ENCODE measurements at regions not wholly inside any gene's neighbourhood (a gene's known extent, or its start where the extent isn't known, plus 50 kb on each side); places are given as distances from the start of the nearest gene placed in this dataset.
A peak's percentile ranks its signal among the peaks of the same experiment; 100 is the strongest.
"Not testable (repeated sequence)": the region's sequence is repeated elsewhere in the genome, so short reads cannot be mapped to it uniquely, and the experiment has no call there.

DNA sequence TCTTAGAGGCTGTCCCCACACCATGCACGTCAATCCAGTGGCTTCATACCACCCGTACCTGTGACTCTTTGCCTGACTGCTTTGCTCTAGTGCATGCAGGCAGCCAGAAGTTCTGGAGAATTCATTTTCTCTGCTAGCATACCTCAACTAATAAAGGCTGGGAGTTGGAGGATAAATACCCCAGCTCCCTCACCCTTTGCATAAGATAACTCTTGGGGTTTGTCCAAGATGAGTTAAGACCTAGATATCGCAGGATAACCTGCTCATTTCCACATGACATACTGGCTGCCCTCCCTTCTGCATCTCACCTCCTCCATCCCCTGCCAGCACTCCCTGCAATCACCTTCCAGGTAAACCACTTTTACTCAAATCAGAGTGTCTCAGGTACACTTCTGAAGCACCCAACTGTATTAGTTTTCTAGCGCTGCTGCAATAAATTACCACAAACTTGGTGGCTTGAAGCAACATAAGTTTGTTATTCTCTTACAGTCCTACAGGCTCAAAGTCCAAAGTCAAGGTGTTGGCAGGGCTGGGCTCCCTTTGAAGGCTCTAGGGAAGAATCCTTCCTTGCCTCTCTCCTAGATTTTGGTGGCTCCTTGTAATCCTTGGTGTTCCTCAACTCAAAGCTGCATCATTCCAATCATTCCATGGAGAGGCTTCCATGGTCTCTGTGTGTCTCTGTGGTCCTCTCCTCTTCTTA is 146.8 kb downstream of the CRLF3 start:
- Histone ChIP-seq H3K36me3 (replicated peaks in 1 of 2; ENCODE audit: insufficient read depth in 1 of 2, low read depth in 2 of 2) (no peaks in the 10 kb centered on the region), H3K4me3 (no peak overlapping the region), H3K27me3 (no peaks in the 10 kb centered on the region), H3K27ac (no peak overlapping the region), H3K9me3 (no peaks in the 10 kb centered on the region), H3K4me1 (no peaks in the 10 kb centered on the region)
- ATAC-seq (no peak), DNase-seq (no peak)
- TF ChIP-seq CTCF (IDR thresholded peaks at IDR 0.05) (no peak), POLR2A (IDR thresholded peaks at IDR 0.05) (no peak)
- WGBS, 2 donors: 78 to 80% methylated on average over 4 of the region's 4 CpGs
- intact Hi-C loops (cut with DNase I): no loop called here

DNA sequence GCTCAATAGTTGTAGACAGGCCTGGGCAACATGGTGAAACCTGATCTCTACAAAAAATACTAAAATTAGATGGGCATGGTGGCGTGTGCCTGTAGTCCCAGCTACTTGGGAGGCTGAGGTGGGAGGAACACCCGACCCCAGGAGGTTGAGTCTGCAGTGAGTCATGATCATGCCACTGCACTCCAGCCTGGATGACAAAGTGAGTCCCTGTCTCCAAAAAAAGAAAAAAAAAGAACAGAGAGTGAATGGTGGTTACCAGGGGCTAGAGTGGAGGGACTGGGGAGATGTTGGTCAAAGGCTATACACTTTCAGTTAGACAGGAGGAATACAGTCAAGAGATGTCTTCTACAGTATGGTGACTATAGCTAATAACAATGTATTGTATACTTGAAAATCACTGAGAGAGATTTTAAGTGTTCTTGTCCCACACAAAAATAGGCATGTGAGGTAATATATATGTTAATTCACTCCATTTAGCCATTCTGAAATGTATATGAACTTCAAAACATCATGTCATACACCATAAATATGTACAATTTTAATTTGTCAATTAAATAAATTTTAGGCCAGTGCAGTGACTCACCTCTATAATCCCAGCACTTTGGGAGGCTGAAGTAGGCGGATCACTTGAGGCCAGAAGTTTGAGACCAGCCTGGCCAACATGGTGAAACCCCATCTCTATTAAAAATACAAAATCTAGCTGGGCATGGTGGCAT is 148.6 kb downstream of the CRLF3 start:
- H3K4me3 ChIP-seq; DNase-seq; H3K27ac ChIP-seq; H3K27me3 ChIP-seq; H3K36me3 ChIP-seq (replicated peaks in 1 of 2; ENCODE audit: insufficient read depth in 1 of 2, low read depth in 2 of 2); ATAC-seq; H3K4me1 ChIP-seq; H3K9me3 ChIP-seq; intact Hi-C loops (cut with DNase I): not testable (repeated sequence)
- 82 to 87% methylated on average over 3 of the region's 3 CpGs for WGBS, 2 donors

DNA sequence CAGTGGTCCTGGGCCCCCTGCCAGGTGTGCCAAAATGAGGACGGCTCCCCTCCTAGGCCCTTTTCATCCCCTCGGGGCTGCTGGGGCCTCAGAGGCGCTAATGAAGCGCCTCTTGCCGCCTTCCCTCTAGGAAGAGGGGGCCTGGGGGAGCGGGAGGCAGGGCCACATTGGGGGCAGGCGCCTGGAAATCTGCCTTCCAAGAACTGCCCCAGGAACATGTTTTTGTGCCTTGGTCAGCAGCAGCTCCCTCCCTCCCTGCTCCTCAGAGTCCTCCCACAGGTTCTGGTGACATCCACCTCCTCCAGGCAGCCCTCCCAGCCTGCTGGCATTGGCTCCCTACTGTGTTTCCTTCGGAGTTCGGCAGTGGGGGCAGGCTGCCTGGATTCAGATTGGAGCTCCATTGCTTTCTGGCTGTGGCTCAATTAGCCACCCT is 155.3 kb downstream of the CRLF3 start:
- H3K4me1 ChIP-seq; H3K27ac ChIP-seq; H3K9me3 ChIP-seq; H3K4me3 ChIP-seq; H3K36me3 ChIP-seq (replicated peaks in 1 of 2; ENCODE audit: insufficient read depth in 1 of 2, low read depth in 2 of 2); DNase-seq; ATAC-seq; H3K27me3 ChIP-seq; intact Hi-C loops (cut with DNase I): not testable (repeated sequence)
- 38 to 56% methylated on average over 2 to 4 of the region's 9 CpGs for WGBS, 2 donors

DNA sequence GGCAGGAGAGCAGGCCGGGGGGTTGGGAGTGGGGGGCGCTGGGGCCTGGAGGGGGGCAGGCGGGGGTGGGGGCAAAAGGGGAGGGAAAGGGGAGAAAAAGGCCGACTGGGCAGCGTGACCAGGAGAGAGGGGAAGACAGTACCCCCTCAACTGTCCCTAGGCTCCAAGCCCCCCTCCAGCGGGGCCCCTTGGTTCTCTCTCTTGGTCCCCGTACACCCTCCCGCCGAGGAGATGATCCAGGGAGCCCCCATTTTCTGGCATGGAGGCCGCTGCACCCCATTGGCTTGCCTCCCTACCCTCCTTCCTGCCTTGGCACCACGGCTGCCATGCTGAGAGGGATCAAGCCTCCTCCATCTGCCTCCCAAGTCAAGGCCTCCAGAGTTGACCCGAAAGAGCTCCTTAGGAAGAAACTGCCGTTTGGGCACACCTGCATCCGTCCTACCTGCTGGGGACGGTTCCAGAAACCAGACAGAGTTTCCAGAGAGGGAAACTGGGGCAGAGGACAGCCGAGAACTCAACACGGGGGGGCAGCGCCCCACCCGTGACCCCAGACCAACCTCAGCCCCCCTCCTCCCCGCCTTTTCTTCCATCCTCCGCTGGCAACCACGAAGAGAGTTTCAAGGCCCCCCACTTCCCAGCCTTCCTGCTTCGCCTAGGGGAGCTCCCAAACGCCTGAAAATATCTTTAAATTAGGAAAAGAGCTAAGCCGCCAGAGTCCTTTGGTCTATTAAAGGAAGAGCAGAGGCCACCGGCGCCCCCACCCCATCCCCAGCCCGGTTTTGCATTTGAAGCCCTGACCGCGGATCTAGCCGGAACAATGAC is 155.9 kb downstream of the CRLF3 start:
- DNase-seq; H3K9me3 ChIP-seq; H3K27ac ChIP-seq; H3K27me3 ChIP-seq; intact Hi-C loops (cut with DNase I); H3K4me1 ChIP-seq; ATAC-seq; H3K4me3 ChIP-seq; H3K36me3 ChIP-seq (replicated peaks in 1 of 2; ENCODE audit: insufficient read depth in 1 of 2, low read depth in 2 of 2): not testable (repeated sequence)
- WGBS, 2 donors: 11% methylated on average over 11 of the region's 31 CpGs; no CpG with 5 or more reads in 1 of the 2 donors

GRCh38 chr17:30667657-30668359 is 156.7 kb downstream of the CRLF3 start:
- H3K27me3 ChIP-seq; H3K36me3 ChIP-seq (replicated peaks in 1 of 2; ENCODE audit: insufficient read depth in 1 of 2, low read depth in 2 of 2); H3K4me1 ChIP-seq; intact Hi-C loops (cut with DNase I); H3K27ac ChIP-seq; H3K9me3 ChIP-seq: not testable (repeated sequence)
- DNase-seq: peak; percentile 21 to 53 (median 43)
- WGBS, 2 donors: 0% methylated on average over 1 to 6 of the region's 37 CpGs
- H3K4me3 ChIP-seq: peak overlapping the region in 1 of 2 donors; percentile 27
- ATAC-seq: peak; percentile 72

DNA sequence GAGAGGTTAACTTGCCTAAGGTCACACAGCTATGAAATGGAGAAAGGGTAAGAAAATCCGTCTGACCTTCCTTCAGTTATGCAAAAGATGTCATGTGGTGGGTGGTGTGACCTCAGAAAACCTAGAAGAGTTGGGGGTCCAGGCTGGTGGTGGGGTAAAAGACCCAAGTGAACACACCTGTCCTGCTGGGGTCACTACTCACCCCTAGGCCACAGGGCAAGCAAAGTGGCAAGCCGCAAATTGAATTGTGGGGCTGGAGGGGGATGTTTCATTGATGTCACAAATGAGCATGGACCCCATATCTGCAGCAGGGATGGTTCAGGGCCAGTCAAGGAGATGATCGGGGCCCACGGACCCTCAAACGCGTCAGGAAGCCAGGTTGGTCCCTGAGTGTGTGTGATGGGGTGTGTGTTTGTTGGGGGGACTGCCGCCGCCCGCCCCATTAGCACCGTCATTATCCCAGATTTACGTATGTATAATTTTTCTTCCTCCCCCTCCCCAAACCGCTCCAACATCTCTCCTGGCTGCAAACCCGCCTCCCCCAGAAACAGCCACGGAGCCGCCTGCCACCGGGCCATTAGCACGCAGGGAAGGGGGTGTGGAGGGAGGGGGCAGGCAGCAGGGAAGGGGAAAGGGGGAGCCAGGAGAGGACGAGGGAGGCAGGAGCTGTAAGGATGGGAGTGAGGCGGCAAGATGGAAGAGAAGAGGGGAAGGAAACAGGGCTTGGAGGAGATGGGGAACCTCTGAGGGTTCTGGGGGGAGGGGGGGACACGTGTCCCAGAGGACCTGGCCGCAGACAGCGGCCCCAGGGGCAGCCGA is 157.4 kb downstream of the CRLF3 start:
- 28 to 38% methylated on average over 18 to 20 of the region's 23 CpGs for WGBS, 2 donors

DNA sequence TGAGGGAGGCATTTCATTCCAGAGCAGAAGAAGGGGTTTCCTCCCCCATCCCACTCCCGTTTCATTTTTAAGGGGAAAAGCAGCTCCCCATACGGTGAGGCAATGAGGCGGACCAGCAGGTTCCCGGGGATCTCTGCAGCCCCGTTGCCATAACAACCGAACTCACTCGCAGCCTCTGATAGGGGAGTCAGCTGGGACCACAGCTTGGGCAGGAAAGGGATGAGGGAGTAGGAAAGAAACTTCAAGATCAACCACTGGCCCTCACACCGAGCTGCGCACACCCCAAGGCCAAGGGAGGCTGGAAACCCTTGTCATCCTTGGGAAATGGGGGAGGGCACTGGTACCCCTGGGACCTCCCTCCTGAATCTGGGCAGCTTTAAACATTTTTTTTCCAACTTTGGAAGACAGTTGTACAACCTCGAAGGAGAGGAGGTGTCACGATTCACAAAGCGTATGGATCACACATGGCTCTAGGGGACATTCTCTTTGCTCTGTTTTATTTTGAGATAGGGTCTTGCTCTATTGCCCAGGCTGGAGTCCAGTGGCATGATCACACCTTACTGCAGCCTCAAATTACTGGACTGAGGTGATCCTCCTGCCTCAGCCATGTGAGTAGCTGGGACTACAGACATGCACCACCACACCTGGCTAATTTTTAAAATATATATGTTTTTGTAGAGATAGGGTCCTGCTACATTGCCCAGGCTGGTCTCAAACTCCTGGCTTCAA is 160.6 kb downstream of the CRLF3 start:
- H3K4me1 ChIP-seq; H3K4me3 ChIP-seq; H3K27me3 ChIP-seq; H3K9me3 ChIP-seq; H3K27ac ChIP-seq; H3K36me3 ChIP-seq (replicated peaks in 1 of 2; ENCODE audit: insufficient read depth in 1 of 2, low read depth in 2 of 2); ATAC-seq; intact Hi-C loops (cut with DNase I); DNase-seq: not testable (repeated sequence)
- 19 to 54% methylated on average over 5 to 12 of the region's 12 CpGs for WGBS, 2 donors

More for the DNA sequence above, 157.4 kb downstream of the CRLF3 start:
- H3K4me1 ChIP-seq; H3K9me3 ChIP-seq; intact Hi-C loops (cut with DNase I); H3K4me3 ChIP-seq; H3K27me3 ChIP-seq; H3K27ac ChIP-seq; DNase-seq; H3K36me3 ChIP-seq (replicated peaks in 1 of 2; ENCODE audit: insufficient read depth in 1 of 2, low read depth in 2 of 2): not testable (repeated sequence)
- ATAC-seq: peak; percentile 3

DNA sequence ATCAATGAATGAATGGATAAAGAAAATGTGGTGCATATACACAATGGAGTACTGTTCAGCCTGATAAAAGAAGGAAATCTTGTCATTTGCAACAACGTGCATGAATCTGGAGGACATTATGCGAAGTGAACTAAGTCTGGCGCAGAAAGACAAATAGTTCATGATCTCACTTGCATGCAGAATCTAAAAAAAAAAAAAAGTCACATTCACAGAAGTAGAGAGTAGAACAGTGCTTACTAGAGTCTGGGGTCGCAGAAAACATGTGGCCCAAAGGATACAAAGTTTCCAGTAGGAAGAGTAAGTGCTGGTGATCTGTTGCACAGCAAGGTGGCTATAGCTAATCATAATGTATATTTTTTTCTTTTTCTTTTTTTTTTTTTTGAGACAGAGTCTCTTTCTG is 167.3 kb downstream of the CRLF3 start:
- intact Hi-C loops (cut with DNase I); ATAC-seq; H3K27me3 ChIP-seq; H3K9me3 ChIP-seq; H3K36me3 ChIP-seq (replicated peaks in 1 of 2; ENCODE audit: insufficient read depth in 1 of 2, low read depth in 2 of 2); DNase-seq; H3K4me3 ChIP-seq; H3K27ac ChIP-seq; H3K4me1 ChIP-seq: not testable (repeated sequence)
- WGBS, 2 donors: 79 to 80% methylated on average over 1 to 3 of the region's 4 CpGs

GRCh38 chr17:30653038-30653437 is 171.5 kb downstream of the CRLF3 start:
- H3K36me3 ChIP-seq (replicated peaks in 1 of 2; ENCODE audit: insufficient read depth in 1 of 2, low read depth in 2 of 2); DNase-seq; H3K27ac ChIP-seq; intact Hi-C loops (cut with DNase I); H3K27me3 ChIP-seq; ATAC-seq; H3K4me3 ChIP-seq; H3K9me3 ChIP-seq; H3K4me1 ChIP-seq: not testable (repeated sequence)
- 69 to 86% methylated on average over 1 of the region's 1 CpG for WGBS, 2 donors
